ENCODE measurements at regions not wholly inside any gene's neighbourhood (a gene's known extent, or its start where the extent isn't known, plus 50 kb on each side); places are given as distances from the start of the nearest gene placed in this dataset.

GRCh38 chr5:102617191-102618187 lies 118.7 kb upstream of the SLCO6A1 start:
- TF ChIP-seq CTCF (IDR thresholded peaks at IDR 0.05) = no peak

GRCh38 chr5:102622262-102622661 lies 123.5 kb upstream of the SLCO6A1 start:
- no peak for TF ChIP-seq CTCF (IDR thresholded peaks at IDR 0.05)

- TF ChIP-seq CTCF (IDR thresholded peaks at IDR 0.05) = no peak
Measured at GRCh38 chr5:102623329-102624065, 124.7 kb upstream of the SLCO6A1 start.

- no peak for TF ChIP-seq CTCF (IDR thresholded peaks at IDR 0.05)
Measured at GRCh38 chr5:102624405-102624804, 125.6 kb upstream of the SLCO6A1 start.

GRCh38 chr5:102625468-102625867 lies 126.7 kb upstream of the SLCO6A1 start:
- no peak for TF ChIP-seq CTCF (IDR thresholded peaks at IDR 0.05)

GRCh38 chr5:102625928-102626327 lies 127.1 kb upstream of the SLCO6A1 start:
- no peak for TF ChIP-seq CTCF (IDR thresholded peaks at IDR 0.05)

- no peak for TF ChIP-seq CTCF (IDR thresholded peaks at IDR 0.05)
Measured at GRCh38 chr5:102627315-102627714, 127.8 kb upstream of the PAM start.

All from LNCAP (cell line).